Stimulated activated CD8-positive, alpha-beta memory T cell treated with anti-CD3 and anti-CD28 coated beads, Interleukin-4, amount 100 ng/mL, for 1 hour (primary cell): ENCODE measurements at regions not wholly inside any gene's neighbourhood (a gene's known extent, or its start where the extent isn't known, plus 50 kb on each side); places are given as distances from the start of the nearest gene placed in this dataset.
"Not testable (repeated sequence)": the region's sequence is repeated elsewhere in the genome, so short reads cannot be mapped to it uniquely, and the experiment has no call there.

ENCODE experiments used
- DNase-seq, 2 donors: peaks; one replicate each; pipeline ENCODE4 v3.0.0-alpha.2; 2020; ENCODE audit warnings: low read depth in 2 of 2, low spot score in 1 of 2

DNA sequence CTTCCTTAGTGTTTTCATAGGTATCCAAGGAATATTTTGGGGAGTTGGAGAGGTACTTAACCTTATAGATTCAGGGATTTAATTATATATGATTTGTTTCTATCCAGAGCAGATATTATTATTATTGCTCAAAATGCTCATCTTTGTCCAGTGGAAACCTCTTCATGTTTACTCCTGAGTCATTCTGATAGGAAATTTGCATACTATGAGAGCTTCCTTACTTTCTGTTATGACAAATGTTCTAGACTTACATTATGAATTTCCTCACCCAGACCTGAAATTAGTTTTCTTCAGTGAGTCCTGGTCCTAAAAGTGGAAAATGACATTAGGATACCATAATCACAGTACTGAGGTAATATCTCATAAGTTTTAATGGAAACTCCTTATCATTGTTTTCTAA is 57.5 kb upstream of the PLPPR5 start:
- no peak for DNase-seq

DNA sequence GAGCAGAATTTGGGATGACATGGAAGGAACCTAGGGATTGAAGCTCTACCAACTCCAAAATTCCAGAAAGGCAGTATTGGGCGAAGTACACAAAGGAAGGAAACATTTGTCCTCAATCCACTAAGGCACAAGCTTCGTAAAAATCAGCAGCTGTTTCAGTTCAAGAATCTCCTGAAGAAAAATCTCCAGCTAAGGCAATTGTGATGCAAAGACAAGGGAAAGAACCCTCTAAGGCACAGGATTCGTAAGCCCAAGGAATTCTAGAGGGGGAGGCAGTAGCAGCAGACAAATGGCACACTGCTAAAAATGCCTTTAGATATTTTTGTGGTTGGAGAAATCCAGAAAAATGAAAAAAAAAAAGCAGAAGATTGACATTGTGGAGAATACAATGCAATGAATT is 64.5 kb upstream of the PLPPR5 start:
- DNase-seq, result no peak

- DNase-seq, result not testable (repeated sequence)
Observed at GRCh38 chr1:99078529-99078928, 73.9 kb upstream of the PLPPR5 start.

- DNase-seq, result no peak
Observed at GRCh38 chr1:99082366-99082765, 77.7 kb upstream of the PLPPR5 start.

GRCh38 chr1:99083338-99083737 is 78.7 kb upstream of the PLPPR5 start:
- DNase-seq, result no peak

- DNase-seq, result no peak
Observed at GRCh38 chr1:99084562-99084961, 79.9 kb upstream of the PLPPR5 start.

- no peak for DNase-seq
Observed at GRCh38 chr1:99086057-99086456, 81.4 kb upstream of the PLPPR5 start.

GRCh38 chr1:99098589-99098988 is 93.9 kb upstream of the PLPPR5 start:
- no peak for DNase-seq

DNA sequence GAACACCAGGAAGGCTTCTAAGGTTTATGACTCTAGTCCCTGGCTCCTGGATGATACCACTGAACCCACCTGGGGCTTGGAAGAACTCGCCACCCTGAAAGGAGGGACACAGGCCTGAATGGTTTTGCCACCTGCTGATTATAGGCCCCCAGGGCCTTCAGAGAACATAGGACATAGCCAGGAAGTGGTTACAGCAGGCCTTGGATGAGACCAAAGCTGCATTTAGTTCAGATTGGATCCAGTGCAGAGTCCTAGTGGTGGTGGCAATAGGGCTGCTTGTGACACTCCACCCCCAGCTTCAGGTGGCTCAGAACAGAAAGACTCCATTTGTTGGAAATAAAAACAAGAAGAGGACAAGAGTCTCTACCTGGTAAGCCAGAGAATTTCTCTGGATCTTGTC is 101.6 kb upstream of the PLPPR5 start:
- no peak for DNase-seq

- DNase-seq, result no peak
Observed at GRCh38 chr1:99107680-99108079, 103.0 kb upstream of the PLPPR5 start.

DNA sequence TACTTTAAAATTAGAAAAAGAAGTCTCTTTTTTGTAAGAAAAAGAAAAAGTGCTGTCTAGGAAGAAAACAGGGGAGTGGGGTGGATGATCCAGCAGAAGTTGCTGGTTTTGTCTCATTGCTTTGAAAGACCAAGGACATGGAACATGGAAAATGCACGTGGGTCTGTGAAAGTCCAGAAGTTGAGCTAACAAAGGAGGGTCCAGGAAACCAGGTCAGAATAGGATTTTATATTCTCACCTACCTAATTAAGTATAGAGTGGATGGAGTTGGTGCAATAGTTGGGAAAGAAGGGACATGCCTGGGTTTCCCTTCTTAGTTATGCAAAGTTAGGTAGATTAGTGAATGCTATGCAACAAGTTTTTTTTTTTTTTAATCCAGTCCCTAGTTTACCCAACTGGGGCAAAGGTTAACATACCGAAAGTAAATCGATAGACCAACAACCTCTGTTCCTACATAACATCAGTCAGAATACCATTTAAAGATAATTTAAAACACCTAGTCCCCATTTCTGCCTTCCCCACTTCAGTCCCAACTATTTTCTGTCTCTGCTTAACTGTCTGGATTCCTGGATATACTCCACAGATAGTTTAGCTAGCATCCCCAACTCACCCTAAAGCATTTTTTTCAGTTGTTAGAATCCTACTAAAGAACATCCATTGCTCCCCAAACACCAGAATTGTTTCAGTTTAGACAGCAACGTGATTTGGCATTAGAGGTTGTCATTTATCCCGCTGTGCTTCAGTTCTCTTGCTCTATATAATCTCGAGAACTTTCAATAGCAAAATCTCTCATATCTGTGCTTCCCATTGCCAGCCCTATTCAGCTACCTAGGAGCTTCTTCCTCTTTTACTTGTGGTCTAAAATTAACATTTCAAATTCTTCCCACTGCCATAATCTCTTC is 105.7 kb upstream of the PLPPR5 start:
- DNase-seq, result no peak

DNA sequence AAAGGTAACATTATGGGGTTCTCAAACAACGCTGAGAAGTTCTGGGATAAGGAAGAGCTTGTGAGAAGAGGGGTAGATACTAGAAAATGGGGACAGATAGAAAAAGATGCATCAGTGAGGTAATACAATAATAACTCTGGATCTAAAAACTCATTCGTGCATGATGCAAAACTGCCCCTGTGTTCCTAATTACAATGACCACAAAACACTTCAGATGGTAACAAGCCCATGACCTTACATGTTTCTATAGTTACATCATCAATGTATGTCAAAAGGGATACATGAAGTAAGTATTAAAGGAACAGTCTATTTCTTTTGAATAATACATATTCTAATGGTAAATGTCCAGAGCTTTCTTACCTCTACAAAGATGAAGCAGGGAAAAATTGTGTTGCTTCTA is 110.6 kb upstream of the PLPPR5 start:
- DNase-seq, result no peak

DNA sequence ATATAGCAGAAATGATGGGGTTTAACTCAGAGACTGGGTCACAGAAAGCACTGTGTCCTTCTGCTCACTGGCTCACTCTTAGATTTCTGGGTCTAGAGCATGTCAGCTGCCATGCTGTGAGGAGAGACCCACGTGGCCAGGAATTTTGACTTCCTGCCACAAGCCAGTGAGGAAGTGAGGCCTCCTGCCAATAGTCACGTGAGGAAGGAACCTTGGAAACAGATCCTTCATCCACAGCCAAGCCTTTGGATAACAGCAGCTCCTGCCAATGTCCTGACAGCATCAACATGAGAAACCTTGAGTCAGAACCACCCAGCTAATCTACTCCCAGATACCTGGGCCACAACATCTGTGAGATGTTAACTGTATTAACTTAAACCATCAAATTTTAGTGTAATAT is 114.5 kb upstream of the PLPPR5 start:
- DNase-seq, result no peak

- DNase-seq, result no peak
Observed at GRCh38 chr1:99122039-99122438, 117.4 kb upstream of the PLPPR5 start.

- DNase-seq, result no peak
Observed at GRCh38 chr1:99123936-99124335, 119.3 kb upstream of the PLPPR5 start.

DNA sequence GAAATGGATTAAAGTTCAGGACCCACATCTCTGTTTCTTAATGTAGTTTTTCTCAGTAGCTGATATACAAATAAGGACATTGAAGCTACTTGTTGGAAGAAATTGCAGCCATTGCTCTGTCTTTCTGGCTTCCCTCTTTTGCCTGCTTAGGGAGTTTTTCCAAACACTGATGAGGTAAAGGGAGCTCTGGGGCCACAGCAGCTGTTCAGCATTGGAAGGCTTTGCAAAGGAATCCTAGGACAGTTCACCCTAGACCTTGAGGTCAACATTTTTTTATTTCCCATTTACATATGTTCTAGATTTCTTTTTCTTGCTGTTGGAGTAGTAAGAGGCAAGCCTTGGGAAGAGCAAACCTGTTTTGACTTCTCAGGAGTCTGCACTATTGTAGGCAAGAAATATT is 126.9 kb upstream of the PLPPR5 start:
- DNase-seq, result no peak

DNA sequence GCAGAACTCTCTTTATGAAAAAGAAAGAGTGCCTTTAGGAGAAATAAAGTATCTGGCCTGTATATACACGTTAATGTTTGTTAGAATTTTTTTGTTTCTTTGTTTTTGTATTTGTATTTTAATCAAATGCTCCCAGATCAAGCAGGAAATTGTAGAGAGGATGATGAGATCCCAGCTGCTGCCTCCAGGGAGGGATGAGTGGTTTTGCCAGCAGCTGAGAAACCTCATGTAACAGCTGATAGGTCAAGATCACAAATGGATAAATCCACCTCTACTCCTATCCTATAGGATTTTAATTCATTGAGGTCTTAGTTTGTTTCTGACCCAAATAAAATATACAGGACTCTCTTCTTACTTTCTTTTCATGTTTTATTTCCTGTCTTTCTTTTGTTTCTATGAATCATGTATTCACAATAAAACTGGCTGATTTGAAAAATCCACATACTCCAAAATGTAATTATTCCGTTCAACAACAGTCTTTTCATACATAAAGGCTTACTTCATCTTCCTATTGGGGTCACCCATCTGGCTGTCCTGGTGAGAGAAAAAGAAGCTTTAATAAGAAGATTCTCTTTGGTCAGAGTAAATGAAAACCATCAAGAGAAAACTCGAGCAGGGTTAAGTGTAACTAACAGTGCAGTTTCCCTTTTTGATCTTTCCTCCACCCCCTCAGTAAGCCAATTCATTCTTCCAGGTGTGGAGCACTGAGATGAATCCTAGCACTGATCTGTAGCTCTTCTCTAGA is 129.3 kb upstream of the PLPPR5 start:
- DNase-seq, result no peak

DNA sequence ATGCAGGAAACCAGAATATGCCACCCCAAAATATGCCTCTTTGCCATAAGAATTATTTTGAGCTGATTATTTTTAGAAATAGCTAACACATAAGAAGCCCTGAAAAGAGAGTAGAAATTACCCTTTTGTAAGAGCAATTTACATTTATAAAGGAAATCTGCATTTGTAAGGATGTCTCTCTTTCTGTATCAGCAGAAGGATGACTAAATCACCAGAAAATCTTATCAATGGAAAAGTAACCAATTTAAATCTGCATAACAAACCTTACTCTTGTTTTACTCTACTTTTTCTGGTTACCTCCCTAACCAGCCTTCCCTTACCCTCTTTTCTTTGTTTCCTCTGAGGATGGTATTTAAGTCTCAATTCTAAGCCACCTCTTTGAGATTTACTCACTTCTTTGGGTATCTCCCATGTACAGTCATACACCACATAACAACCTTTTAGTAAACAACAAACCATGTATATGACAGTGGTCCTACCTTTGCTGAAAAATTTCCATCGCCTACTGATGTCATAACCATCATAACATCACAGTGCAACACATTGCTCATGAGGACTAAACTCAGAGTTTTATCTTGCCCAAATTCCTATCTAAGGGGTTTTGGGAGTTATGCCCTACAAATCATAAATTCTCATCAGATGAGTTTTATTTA is 126.6 kb upstream of the PLPPR4 start:
- DNase-seq, result no peak

GRCh38 chr1:99139876-99140275 is 124.4 kb upstream of the PLPPR4 start:
- no peak for DNase-seq

GRCh38 chr1:99146129-99146848 is 118.0 kb upstream of the PLPPR4 start:
- DNase-seq, result no peak

GRCh38 chr1:99149952-99150351 is 114.3 kb upstream of the PLPPR4 start:
- DNase-seq, result no peak
